Cardiac fibroblast (primary cell): ENCODE measurements at regions not wholly inside any gene's neighbourhood (a gene's known extent, or its start where the extent isn't known, plus 50 kb on each side); places are given as distances from the start of the nearest gene placed in this dataset.
A peak's percentile ranks its signal among the peaks of the same experiment; 100 is the strongest.

Experiments
- DNase-seq, 2 donors: peaks; one replicate each; pipeline versions ENCODE4 v3.0.0 to v3.0.0-alpha.2; 2010; ENCODE audit warnings: low read depth in 2 of 2
- H3K4me3 ChIP-seq, 2 donors: replicated peaks in 1 of 2; 1 replicate in 1 of 2; 2 replicates in 1 of 2; pipeline ENCODE4 v1.5.1; 2011; ENCODE audit warnings: low read depth in 2 of 2, low read length in 2 of 2, mild to moderate bottlenecking in 2 of 2, moderate library complexity in 1 of 2
- TF ChIP-seq, protein P1 (sequence below): IDR thresholded peaks from one replicate; pipeline ENCODE4 v1.5.1; 2011; ENCODE audit warnings: low read depth, mild to moderate bottlenecking, low read length, inconsistent platforms

DNA sequence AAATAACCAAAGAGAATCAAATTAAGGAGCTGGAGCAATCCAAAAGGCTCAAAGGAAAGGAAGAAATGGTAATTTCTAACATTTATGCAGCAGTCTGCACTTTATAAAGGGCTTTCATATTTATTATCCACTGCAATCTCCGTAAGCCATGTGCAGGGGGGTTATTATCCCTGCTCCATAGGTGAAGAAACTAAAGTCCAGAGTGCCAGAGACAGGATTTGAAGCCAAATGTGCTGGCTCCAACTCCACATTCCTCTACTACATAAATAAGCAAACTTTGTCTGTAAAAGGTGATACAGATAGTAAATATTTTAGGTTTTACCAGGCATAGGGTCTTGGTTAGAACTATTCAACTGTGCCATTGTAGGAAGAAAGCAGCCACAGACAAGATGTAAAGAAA lies 221.4 kb downstream of the MINAR1 start:
- H3K4me3 ChIP-seq, result no peak overlapping the region
- no peak for DNase-seq
- TF ChIP-seq, protein P1, sequence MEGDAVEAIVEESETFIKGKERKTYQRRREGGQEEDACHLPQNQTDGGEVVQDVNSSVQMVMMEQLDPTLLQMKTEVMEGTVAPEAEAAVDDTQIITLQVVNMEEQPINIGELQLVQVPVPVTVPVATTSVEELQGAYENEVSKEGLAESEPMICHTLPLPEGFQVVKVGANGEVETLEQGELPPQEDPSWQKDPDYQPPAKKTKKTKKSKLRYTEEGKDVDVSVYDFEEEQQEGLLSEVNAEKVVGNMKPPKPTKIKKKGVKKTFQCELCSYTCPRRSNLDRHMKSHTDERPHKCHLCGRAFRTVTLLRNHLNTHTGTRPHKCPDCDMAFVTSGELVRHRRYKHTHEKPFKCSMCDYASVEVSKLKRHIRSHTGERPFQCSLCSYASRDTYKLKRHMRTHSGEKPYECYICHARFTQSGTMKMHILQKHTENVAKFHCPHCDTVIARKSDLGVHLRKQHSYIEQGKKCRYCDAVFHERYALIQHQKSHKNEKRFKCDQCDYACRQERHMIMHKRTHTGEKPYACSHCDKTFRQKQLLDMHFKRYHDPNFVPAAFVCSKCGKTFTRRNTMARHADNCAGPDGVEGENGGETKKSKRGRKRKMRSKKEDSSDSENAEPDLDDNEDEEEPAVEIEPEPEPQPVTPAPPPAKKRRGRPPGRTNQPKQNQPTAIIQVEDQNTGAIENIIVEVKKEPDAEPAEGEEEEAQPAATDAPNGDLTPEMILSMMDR, result no peak

DNA sequence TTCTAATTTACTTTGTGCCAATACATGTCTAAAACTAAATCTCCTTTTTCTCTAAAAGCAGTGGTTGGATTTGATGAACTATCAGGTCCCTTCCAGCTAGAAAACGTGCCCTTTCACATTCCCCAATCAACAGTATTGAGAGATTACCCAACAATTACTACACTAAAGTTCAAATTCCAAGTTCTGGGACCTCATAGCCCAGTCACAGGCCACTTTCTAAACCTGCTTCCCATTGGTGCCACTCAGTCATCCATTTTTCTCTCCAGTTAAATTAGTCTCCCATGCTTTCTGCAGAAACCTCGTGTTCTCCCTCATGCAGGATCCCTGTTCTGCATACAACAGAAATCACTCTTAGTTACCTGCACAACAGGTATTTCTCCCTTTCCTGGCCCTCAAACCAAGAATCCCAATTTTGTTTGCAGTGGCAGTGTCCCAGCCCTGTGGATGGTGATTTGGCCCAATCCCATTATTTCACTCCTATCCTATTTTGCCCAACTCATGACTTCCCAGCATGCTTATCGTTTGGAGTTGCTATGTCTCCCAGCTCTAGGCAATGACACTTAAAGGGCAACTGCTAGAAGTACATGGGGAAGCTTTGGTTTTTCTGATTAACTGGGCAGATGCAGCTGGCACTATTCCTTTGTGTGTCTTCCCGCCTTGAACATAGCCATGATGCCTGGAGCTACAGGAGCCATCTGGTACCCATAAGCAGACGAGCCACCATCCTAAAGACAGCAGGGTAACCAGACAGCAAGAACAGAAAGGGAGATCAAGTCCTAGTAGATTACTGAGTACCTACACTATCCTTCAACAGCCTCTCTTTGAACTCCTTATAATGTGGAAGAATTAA lies 224.2 kb downstream of the MINAR1 start:
- TF ChIP-seq, protein P1, result no peak
- H3K4me3 ChIP-seq, result no peak overlapping the region
- DNase-seq, result no peak

DNA sequence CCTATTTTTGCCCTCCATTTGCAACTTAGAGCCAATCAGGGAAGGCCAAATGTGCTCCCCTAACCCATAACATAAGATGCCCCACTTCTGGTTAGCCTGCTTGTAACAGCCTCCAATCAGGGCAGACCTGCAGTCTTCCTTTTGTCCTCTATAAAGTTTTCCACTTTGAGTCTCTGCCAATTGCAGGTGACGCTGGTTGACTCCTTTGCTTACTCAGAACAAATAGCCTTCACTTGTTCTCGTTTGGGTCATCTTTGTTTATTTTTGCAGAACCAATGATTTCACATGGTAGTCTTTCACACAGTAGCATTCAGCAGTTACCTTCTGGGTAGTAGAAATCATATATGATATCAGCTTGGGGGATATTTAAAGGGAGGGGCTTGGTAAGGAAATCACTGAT lies 225.6 kb downstream of the MINAR1 start:
- TF ChIP-seq, protein P1, result no peak
- no peak overlapping the region for H3K4me3 ChIP-seq
- DNase-seq, result no peak

DNA sequence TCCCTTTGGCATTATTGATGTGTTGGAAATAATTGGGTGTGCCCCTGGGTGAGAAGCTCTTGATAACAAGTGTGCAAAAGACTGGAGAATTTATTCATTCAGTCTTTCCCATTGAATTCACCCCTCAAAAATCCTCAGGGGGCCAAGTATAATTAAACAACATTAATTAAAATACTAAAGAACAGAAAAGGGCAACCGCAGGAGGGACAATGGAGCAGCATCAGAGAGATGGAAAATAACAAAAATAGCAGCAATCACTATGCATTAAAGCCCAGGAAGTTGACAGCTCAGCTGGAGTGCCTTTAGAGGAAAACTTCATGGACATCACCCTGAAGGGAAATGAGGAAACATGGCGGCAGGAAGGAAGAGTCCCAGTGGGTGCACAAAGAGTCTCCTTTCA lies 227.6 kb downstream of the MINAR1 start:
- H3K4me3 ChIP-seq, result no peak overlapping the region
- DNase-seq, result no peak
- TF ChIP-seq, protein P1, result no peak

DNA sequence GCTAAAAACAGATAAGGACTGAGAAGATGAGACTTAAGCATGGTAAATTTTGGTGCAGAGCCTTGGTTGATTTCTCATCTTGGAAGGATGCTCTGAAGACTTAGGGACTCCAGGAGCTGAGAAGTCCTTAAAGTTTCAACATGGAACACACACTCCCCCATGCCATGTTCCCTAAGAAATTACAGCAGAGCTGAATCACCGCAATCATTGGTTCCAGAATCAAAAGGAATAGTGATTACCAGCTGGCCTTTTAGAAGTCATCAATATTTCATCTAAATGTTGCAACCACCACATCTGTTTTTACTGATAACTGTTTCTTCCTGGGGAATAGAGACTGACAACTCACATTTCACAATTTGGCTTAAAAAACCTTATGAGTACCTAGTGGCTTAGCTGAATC lies 229.3 kb downstream of the MINAR1 start:
- H3K4me3 ChIP-seq, result no peak overlapping the region
- DNase-seq, result no peak
- TF ChIP-seq, protein P1, result no peak

DNA sequence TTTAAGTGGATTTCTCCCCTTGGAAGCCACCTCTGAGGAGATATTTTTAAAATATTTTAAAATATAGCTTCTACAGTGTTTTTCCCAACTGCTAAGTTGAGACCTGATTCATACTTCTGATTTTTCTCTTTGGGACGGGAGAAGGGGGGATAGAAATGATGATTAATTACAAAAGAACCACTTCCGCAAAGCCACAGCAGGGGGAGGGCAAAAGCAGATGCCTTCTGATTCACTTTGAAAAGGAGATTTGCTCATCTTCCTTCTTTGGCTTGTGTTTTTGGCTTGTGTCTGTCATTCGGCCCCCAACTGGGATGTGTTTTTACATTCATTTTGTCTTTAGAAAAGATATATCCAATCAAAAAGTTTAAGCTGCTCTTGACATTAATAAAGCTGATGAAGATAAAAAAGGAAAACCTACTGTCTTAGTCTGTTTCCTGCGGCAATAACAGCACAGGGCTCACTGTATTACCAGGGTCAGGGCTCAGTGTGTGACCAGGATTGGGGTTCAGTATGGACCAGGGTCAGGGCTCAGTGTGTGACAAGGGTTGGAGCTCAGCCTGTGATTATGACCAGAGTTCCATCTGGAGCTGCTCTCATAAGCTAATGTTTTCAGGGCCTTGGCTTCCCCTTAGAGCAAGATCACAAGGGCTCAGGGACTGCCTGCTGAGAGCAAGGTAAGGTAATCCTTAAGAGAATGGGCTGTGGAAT lies 223.2 kb downstream of the MTHFS start:
- H3K4me3 ChIP-seq, result no peak overlapping the region
- DNase-seq, result peak; percentile 35 to 87
- TF ChIP-seq, protein P1, result no peak
